ENCODE measurements at regions not wholly inside any gene's neighbourhood (a gene's known extent, or its start where the extent isn't known, plus 50 kb on each side); places are given as distances from the start of the nearest gene placed in this dataset.

- Mint-ChIP-seq H3K27me3 (ENCODE audit: insufficient read depth) (peaks cover 2% of the 10 kb centered on the region), H3K4me1 (ENCODE audit: low read depth) (peaks cover 5% of the 10 kb centered on the region), H3K36me3 (ENCODE audit: low read depth) (no peaks in the 10 kb centered on the region), H3K27ac (no peak overlapping the region), H3K4me3 (no peak overlapping the region), H3K9me3 (no peaks in the 10 kb centered on the region)
- no peak for DNase-seq (ENCODE audit: low spot score)
- intact Hi-C loops (cut with micrococcal nuclease): no loop called here
Observed at GRCh38 chr2:189281201-189281600, 101.6 kb upstream of the COL5A2 start.

GRCh38 chr2:189285349-189285748 is 105.8 kb upstream of the COL5A2 start:
- Mint-ChIP-seq H3K4me3 (no peak overlapping the region), H3K27ac (no peak overlapping the region), H3K4me1 (ENCODE audit: low read depth) (peaks cover 14% of the 10 kb centered on the region), H3K36me3 (ENCODE audit: low read depth) (no peaks in the 10 kb centered on the region), H3K27me3 (ENCODE audit: insufficient read depth) (peaks cover 2% of the 10 kb centered on the region), H3K9me3 (peaks cover 5% of the 10 kb centered on the region)
- no peak for DNase-seq (ENCODE audit: low spot score)
- intact Hi-C loops (cut with micrococcal nuclease): loop anchor here (5.0 kb wide), 1 partner anchor 763 kb away; no protein-coding TSS in a partner anchor

GRCh38 chr2:189285962-189286645 is 106.5 kb upstream of the COL5A2 start:
- Mint-ChIP-seq H3K27me3 (ENCODE audit: insufficient read depth) (peaks cover 2% of the 10 kb centered on the region), H3K27ac (no peak overlapping the region), H3K9me3 (peaks cover 7% of the 10 kb centered on the region), H3K4me1 (ENCODE audit: low read depth) (peaks cover 14% of the 10 kb centered on the region), H3K4me3 (no peak overlapping the region), H3K36me3 (ENCODE audit: low read depth) (no peaks in the 10 kb centered on the region)
- intact Hi-C loops (cut with micrococcal nuclease): loop anchor here (5.0 kb wide), 1 partner anchor 764 kb away; no protein-coding TSS in a partner anchor
- no peak for DNase-seq (ENCODE audit: low spot score)

GRCh38 chr2:189287363-189287762 is 107.8 kb upstream of the COL5A2 start:
- Mint-ChIP-seq H3K9me3 (peaks cover 10% of the 10 kb centered on the region), H3K27me3 (ENCODE audit: insufficient read depth) (peaks cover 2% of the 10 kb centered on the region), H3K4me3 (no peak overlapping the region), H3K36me3 (ENCODE audit: low read depth) (no peaks in the 10 kb centered on the region), H3K4me1 (ENCODE audit: low read depth) (peaks cover 14% of the 10 kb centered on the region), H3K27ac (no peak overlapping the region)
- DNase-seq (ENCODE audit: low spot score): no peak
- intact Hi-C loops (cut with micrococcal nuclease): loop anchor here (5.0 kb wide), 1 partner anchor 765 kb away; no protein-coding TSS in a partner anchor

- Mint-ChIP-seq H3K4me1 (ENCODE audit: low read depth) (peaks cover 14% of the 10 kb centered on the region), H3K27me3 (ENCODE audit: insufficient read depth) (peaks cover 2% of the 10 kb centered on the region)
Observed at GRCh38 chr2:189287982-189288521, 108.5 kb upstream of the COL5A2 start.

GRCh38 chr2:189291460-189291859 is 111.9 kb upstream of the COL5A2 start:
- no peak overlapping the region for H3K4me3 Mint-ChIP-seq
- H3K4me1 Mint-ChIP-seq (ENCODE audit: low read depth): peaks cover 7% of the 10 kb centered on the region
- no peak for DNase-seq (ENCODE audit: low spot score)
- no peak overlapping the region for H3K27ac Mint-ChIP-seq
- H3K9me3 Mint-ChIP-seq: peaks cover 10% of the 10 kb centered on the region
- no peaks in the 10 kb centered on the region for H3K36me3 Mint-ChIP-seq (ENCODE audit: low read depth)
- no peaks in the 10 kb centered on the region for H3K27me3 Mint-ChIP-seq (ENCODE audit: insufficient read depth)
- intact Hi-C loops (cut with micrococcal nuclease): no loop called here

More at GRCh38 chr2:189287982-189288521, 108.5 kb upstream of the COL5A2 start:
- Mint-ChIP-seq H3K27ac (no peak overlapping the region), H3K4me3 (no peak overlapping the region), H3K36me3 (ENCODE audit: low read depth) (no peaks in the 10 kb centered on the region), H3K9me3 (peaks cover 10% of the 10 kb centered on the region)
- DNase-seq (ENCODE audit: low spot score): no peak
- intact Hi-C loops (cut with micrococcal nuclease): loop anchor here (1.0 to 5.0 kb wide), 5 partner anchors 14 to 766 kb away; no protein-coding TSS in a partner anchor

- DNase-seq (ENCODE audit: low spot score): no peak
- Mint-ChIP-seq H3K4me3 (no peak overlapping the region), H3K27me3 (ENCODE audit: insufficient read depth) (no peaks in the 10 kb centered on the region), H3K36me3 (ENCODE audit: low read depth) (no peaks in the 10 kb centered on the region), H3K9me3 (peaks cover 10% of the 10 kb centered on the region), H3K4me1 (ENCODE audit: low read depth) (peaks cover 9% of the 10 kb centered on the region), H3K27ac (no peak overlapping the region)
- intact Hi-C loops (cut with micrococcal nuclease): no loop called here
Observed at GRCh38 chr2:189293164-189293563, 113.6 kb upstream of the COL5A2 start.

- intact Hi-C loops (cut with micrococcal nuclease): no loop called here
- no peaks in the 10 kb centered on the region for H3K27me3 Mint-ChIP-seq (ENCODE audit: insufficient read depth)
- peaks cover 2% of the 10 kb centered on the region for H3K36me3 Mint-ChIP-seq (ENCODE audit: low read depth)
- no peak overlapping the region for H3K4me3 Mint-ChIP-seq
- H3K9me3 Mint-ChIP-seq: peaks cover 3% of the 10 kb centered on the region
- H3K27ac Mint-ChIP-seq: no peak overlapping the region
- peaks cover 33% of the 10 kb centered on the region for H3K4me1 Mint-ChIP-seq (ENCODE audit: low read depth)
- no peak for DNase-seq (ENCODE audit: low spot score)
Observed at GRCh38 chr2:189297446-189297845, 117.9 kb upstream of the COL5A2 start.

- H3K27me3 Mint-ChIP-seq (ENCODE audit: insufficient read depth): no peaks in the 10 kb centered on the region
- H3K9me3 Mint-ChIP-seq: peaks cover 3% of the 10 kb centered on the region
- peaks cover 2% of the 10 kb centered on the region for H3K36me3 Mint-ChIP-seq (ENCODE audit: low read depth)
- peaks cover 39% of the 10 kb centered on the region for H3K4me1 Mint-ChIP-seq (ENCODE audit: low read depth)
- intact Hi-C loops (cut with micrococcal nuclease): no loop called here
- DNase-seq (ENCODE audit: low spot score): no peak
- H3K4me3 Mint-ChIP-seq: no peak overlapping the region
- H3K27ac Mint-ChIP-seq: no peak overlapping the region
Observed at GRCh38 chr2:189298038-189298437, 118.5 kb upstream of the COL5A2 start.

- intact Hi-C loops (cut with micrococcal nuclease): no loop called here
- H3K27me3 Mint-ChIP-seq (ENCODE audit: insufficient read depth): no peaks in the 10 kb centered on the region
- H3K4me3 Mint-ChIP-seq: no peak overlapping the region
- H3K27ac Mint-ChIP-seq: no peak overlapping the region
- no peak for DNase-seq (ENCODE audit: low spot score)
- peaks cover 3% of the 10 kb centered on the region for H3K9me3 Mint-ChIP-seq
- H3K4me1 Mint-ChIP-seq (ENCODE audit: low read depth): peaks cover 42% of the 10 kb centered on the region
- H3K36me3 Mint-ChIP-seq (ENCODE audit: low read depth): peaks cover 2% of the 10 kb centered on the region
Observed at GRCh38 chr2:189298481-189298880, 118.9 kb upstream of the COL5A2 start.

GRCh38 chr2:189299974-189300373 is 120.4 kb upstream of the COL5A2 start:
- Mint-ChIP-seq H3K27me3 (ENCODE audit: insufficient read depth) (no peaks in the 10 kb centered on the region), H3K9me3 (peaks cover 3% of the 10 kb centered on the region), H3K36me3 (ENCODE audit: low read depth) (peaks cover 2% of the 10 kb centered on the region), H3K27ac (no peak overlapping the region), H3K4me1 (ENCODE audit: low read depth) (peaks cover 57% of the 10 kb centered on the region), H3K4me3 (no peak overlapping the region)
- intact Hi-C loops (cut with micrococcal nuclease): loop anchor here (5.0 kb wide), 1 partner anchor 142 kb away; the partner anchor contains the start of gene WDR75
- no peak for DNase-seq (ENCODE audit: low spot score)

GRCh38 chr2:189300916-189301315 is 121.4 kb upstream of the COL5A2 start:
- Mint-ChIP-seq H3K9me3 (peaks cover 3% of the 10 kb centered on the region), H3K4me1 (ENCODE audit: low read depth) (peaks cover 63% of the 10 kb centered on the region), H3K27me3 (ENCODE audit: insufficient read depth) (no peaks in the 10 kb centered on the region), H3K4me3 (no peak overlapping the region), H3K36me3 (ENCODE audit: low read depth) (peaks cover 2% of the 10 kb centered on the region), H3K27ac (peak overlapping the region; percentile 77)
- peak; percentile 17 for DNase-seq (ENCODE audit: low spot score)
- intact Hi-C loops (cut with micrococcal nuclease): loop anchor here (5.0 kb wide), 1 partner anchor 141 kb away; the partner anchor contains the start of gene WDR75

GRCh38 chr2:189302274-189302948 is 122.8 kb upstream of the COL5A2 start:
- peaks cover 62% of the 10 kb centered on the region for H3K4me1 Mint-ChIP-seq (ENCODE audit: low read depth)
- H3K27me3 Mint-ChIP-seq (ENCODE audit: insufficient read depth): no peaks in the 10 kb centered on the region
- peaks cover 2% of the 10 kb centered on the region for H3K36me3 Mint-ChIP-seq (ENCODE audit: low read depth)
- H3K4me3 Mint-ChIP-seq: no peak overlapping the region
- peaks cover 3% of the 10 kb centered on the region for H3K9me3 Mint-ChIP-seq
- intact Hi-C loops (cut with micrococcal nuclease): loop anchor here (1.0 to 5.0 kb wide), 2 partner anchors 14 to 140 kb away; partner anchors contain the start of gene WDR75
- DNase-seq (ENCODE audit: low spot score): no peak
- no peak overlapping the region for H3K27ac Mint-ChIP-seq
